ENCODE measurements at regions not wholly inside any gene's neighbourhood (a gene's known extent, or its start where the extent isn't known, plus 50 kb on each side); places are given as distances from the start of the nearest gene placed in this dataset.

DNA sequence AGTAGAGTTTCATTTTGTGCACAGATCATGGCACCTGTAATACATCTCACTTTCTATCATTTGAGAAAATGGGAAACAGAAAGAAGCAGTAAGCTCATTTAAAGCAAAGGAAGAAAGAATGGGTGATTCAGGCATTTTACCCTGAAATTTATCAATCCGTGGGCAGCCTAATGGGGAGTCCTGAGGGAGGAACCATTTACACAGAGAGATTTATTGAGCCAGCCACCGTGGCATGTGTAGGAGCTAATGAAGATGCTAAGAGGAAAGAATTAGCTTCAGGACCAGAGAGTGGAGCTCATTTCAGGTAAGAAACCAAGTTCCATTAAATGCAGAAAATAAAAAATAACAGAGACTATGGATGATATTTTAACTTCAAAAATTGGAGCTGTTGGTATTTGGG lies 443.4 kb upstream of the COBL start:
- no peak for DNase-seq

DNA sequence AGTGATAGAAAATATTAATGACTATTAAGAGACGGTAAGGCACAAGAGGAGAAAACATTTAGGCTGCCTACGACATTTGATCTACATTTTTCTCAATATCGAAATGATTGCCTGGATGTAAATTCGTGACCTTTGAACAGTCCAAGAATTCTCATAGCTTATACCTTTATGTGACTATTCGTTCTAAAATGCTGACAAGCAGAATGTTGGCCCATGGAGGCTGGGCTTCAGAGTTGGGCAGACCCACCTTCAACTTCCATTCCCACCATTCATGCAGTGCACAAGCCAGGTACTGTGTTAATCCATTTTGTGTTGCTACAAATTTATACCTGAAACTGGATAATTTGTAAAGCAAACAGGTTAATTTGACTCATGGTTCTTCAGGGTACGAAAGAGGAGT lies 441.4 kb upstream of the COBL start:
- no peak for DNase-seq

DNA sequence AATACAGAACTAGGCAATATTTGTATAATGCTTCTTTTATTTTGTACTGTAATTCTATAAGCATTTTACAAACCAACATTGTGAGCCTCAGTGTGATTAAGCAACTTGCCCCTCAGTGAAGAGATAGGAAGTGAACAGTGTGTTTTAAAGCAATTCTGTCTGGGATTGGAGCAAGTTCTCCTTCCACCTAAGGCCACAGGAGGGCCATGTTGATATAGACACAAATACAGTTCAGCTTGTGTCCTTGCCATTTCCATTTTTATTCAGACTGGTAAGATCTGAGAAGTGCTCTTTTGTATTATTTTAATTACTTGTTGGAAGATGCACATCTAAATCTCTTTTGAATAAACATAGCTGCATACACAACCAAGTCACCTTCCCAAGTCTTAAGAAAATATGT lies 416.3 kb upstream of the COBL start:
- no peak for DNase-seq

DNA sequence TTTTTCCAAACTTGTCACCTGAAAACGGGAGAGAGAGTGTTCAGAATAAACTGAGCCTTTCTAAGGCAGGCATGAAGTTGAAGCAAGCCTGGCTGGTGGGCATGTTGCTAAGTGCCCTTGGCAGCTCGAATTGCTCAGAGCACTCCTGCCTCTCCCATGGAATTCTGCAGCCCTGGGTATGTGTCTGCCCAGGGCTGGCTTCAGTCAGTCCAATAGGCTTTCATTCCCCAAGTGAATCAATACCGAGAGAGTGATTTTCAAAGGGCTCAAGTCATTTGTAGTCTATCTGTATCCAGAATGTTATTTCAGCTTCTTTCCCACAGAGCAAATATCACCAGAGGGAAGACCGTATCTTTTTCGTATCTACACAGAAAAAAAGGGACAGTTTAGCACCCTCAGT lies 415.5 kb upstream of the COBL start:
- no peak for DNase-seq

DNA sequence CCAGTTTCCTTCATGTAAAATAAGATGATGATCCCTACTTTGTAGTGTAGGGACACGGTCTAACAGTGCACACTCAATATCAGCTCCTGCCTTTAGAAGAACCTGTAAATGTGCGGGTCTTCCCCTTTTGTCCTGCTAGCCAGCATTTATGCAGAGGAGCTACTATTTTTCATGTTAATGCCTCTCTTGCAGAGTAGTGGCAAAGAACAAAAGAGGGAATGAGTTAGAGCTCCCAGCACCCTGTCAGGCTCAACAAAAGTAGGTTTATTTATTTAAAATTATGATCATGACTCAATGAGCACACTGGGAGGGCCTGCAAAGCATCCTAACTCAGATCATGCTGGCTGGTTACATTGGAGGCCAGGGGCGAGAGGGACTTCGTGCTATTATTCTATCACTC lies 414.5 kb upstream of the COBL start:
- DNase-seq: no peak

DNA sequence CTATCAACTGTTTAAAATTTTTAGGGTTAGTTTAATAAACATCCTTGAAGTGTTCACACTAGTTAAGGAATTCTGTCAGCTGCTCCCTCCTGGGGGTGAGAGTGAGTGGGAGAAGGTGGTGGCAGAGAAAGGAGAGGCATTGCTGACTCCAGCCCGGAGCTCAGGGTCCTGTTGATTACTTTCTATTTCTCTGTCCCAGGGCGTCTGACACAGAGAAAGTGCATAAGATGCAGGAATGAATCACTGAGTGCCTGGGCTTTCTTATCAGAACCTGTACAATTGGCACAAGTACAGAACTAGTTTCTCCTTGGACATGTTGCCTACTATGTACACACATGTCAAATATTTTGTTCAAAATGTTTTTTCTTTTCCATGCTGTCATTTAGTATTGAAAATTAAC lies 410.8 kb upstream of the COBL start:
- DNase-seq: no peak

DNA sequence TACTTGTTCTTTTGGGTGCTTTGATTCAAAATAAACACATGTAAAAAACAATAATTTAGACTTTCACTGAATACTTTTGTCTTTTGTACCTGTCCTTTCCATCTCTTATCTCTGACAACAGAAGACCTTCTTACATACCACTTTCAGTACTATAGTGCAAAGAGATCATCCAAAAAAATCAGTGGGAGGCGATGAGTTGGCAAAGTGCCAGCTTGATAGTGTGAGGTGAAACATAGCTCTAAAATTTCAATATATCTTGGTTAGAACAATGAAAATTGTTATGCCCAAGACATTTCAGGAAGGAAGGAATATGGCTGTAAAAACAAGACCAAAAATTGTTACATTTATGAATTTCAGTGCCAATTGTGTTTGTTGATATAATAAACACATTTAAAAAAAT lies 390.2 kb upstream of the COBL start:
- DNase-seq: no peak

DNA sequence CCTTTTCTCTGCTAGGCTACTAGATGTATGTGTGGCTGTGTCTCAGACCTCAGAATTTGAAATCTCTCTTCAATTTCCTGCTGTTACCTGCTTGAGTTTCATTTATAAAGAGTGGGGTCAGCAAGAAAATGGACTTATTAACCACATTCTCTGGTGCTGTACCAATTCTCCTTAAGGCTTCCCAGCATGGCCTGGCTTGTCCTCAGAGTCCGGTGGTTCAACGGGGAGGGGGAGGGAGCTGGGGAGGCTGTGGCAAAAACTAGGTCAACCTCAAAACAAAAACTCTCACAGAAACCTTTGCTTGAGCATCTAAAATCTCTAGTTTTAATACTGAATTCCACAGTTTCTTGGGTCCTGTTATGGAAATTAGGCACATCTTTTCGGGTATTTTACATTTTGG lies 389.1 kb upstream of the COBL start:
- no peak for DNase-seq

DNA sequence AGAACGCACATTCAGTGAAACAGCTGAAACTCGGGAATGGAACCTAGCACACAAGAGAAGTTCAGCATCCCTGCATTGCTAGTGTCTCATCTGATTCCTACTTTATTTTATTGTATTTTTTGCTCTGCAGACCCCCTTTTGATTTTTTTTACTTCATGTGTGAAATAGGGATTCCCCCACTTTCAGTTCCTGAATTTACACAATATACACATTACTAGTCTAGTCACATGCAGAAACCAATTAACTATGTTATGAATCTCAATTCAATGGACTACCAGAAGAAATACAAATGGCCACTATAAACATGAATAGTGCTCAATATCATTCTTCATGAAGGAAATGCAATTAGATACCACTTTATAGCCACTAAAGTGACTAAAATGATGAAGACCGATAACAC lies 386.1 kb upstream of the COBL start:
- no peak for DNase-seq

DNA sequence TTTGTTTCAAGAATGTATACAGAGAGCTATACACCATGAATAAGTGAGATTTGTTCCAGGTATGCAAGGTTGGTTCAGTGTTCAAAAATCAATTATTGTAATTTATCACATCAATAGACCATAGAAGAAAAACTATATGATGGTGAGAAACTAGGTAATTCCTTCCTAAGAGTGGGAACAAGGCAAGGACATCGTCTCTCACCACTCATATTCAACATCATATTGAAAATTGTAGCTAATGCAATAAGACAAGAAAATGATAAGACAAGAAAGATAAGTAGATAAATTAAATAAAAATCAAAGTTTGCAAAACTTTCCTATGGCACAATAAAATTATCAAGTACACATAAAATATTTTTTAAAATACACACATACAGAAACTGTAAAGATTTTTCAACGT lies 385.3 kb upstream of the COBL start:
- DNase-seq: no peak

DNA sequence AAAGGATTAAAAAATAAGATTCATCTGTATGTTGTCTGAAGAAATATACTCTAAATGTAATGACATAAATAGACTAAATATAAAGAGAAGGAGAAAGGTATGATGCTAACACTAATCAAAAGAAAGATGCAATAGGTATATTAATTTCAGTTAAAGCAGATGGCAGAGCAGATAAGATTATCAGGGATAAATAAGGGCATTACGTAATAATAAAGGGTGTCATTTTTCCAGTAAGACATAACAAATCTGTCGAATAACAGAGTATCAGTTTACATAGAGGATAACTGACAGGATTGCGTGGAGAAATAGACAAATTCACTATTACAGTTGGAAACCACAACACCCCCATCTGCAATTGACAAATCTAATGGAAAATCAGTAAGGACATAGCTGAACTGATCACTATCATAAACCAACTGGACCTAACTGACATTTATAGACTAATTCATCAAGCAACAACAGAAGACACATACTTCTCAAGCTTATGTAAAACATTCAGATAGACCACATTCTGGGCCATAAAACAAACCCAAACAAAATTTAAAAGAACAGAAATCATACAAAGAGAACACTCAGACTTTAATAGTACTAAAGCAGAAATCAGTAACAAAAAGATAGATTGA lies 384.1 kb upstream of the COBL start:
- no peak for DNase-seq

DNA sequence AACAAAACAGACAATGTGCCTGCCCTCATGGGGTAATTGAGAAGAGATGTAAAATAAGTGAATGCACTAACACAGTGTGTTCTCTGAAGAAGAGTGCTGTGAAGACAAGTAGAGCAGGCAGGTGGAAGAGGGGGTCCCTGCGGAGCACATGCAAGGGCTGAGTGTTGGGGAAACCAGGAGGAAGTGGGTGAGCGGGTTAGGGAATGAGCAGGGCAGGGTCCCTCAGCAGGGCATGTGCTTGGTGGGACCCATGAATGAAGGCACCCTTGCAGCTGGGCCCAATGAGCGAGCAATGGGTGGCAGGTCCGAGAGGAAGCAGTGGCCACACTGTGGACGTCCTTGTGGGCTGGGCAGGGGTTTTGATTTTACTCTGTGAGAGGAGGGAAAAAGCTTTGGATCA lies 376.6 kb upstream of the COBL start:
- DNase-seq: no peak

DNA sequence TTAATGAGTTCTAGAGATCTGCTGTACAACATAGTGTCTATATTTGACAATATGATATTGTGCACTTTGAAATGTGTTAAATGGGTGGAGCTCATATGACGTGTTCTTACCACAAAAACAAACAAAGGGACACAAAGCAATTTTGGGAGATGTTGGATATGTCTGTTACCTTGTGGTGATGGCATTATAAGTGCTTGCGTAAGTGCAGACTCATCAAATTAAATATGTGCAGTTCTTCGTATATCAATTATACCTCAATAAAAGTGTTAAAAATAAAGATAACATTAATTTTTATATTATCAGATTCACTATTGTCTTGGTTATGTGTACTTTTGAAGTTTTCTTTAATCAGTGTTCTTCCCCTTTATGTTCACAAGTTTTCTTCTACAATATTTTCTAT lies 372.9 kb upstream of the COBL start:
- no peak for DNase-seq

DNA sequence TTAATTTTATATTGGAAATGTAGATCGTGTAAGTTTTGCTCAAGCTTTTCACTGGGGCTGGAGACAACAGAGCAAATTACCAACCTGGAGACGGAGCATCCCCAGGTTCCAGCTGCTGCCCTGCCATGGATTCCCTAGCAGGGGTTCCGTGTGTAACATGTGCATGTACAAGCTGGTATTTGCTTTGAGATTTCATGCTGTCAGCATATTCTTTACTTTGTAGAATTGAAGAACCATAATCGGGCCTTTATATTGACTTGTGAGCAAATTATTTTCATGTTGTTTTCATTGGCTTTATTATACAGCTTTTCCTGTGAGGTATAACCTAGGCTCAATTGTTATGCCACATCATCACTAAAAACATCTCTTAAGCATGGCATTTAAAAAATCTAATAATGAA lies 369.2 kb upstream of the COBL start:
- DNase-seq: no peak

DNA sequence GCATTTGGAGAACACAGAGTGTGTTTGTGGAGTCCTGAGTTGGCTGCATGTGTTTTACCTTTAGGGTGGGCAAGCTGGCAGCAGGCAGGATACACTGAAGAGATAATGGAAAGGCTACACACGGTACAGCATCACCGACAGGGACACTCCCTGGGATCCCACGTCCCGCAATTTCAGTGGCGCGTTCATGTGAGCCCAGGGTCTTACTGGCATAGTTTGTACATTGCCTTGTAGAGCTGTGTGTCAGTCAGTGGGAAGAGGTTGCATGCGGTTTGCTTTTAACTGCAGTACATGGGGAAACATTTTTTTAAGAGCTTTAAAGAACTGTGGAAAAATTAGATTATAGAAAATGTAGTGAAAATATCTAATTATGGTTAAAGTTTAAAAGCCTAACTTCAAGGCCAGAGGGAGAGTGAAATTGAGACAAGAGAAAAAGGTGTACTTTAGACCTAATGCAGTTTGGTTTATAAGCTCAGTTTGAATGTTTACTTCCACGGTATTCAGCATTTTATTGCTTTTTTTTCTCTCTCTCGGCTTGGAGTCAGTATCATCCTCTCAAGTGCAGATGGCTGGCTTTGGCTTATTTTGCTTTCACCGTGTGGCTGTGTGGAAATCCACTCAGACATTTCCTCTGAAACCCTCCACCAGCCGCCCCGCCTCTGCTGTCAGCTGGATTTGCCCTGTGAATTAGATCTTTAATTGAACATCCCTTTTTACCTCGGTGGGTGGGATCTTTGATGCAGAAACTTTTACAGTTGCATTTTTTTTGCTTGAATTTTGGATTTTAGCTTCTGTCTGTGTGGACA lies 364.2 kb upstream of the COBL start:
- no peak for DNase-seq

DNA sequence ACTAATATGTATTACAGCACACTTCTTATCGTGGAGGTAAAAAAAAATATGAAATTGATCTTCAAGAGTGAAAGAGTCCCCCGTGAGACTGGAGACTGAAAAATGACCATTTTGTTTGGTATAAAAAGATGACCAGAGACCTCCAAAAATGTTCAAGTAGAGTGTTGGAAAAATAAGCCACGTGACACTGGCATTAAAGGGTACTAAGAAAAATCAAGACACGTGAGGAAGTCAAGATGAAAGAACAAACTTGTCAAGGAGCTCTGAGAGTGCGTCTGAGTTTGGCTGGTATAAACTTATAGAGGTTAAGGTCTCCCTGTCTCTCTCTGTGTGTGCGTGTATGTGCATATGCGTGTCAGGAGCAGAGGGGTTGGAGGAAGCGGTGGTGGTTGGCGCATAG lies 362.7 kb upstream of the COBL start:
- no peak for DNase-seq

DNA sequence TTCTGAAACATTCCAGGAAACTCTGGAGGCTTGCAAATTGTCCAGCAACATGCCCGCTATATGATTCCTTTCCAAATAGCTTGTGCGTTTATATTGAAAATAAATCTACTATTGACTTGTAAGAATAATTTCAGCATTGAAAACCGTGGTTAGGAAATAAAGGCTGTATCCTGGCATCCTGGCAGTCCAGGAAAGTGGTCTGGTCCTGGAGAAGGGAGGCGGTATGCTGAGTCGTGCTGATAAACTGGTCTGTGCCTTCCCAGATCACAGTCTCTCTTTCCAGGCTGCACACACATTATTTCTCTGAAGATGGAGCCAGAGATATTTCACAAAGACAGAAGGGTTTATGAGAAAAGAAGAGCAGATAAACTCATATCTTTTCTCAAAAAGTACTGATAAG lies 350.1 kb upstream of the COBL start:
- no peak for DNase-seq

DNA sequence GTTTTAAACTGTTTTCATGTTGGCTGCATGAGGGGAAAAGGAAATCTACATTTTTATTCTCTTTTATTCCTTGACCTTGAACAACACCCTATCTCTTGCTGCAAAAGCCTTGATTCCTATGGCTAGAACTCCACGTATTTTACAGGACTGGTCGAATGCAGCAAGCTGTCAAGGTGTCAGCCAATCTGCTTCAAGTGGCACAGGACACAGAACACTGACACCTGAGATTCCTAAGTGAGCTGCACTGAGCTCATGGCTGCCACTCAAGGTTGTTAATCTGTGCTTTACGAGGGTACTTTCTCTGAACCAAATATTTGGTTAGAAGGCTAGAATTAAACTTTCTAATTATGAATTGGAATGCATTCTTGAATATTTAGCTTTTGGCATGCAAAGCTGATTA lies 349.7 kb upstream of the COBL start:
- no peak for DNase-seq

DNA sequence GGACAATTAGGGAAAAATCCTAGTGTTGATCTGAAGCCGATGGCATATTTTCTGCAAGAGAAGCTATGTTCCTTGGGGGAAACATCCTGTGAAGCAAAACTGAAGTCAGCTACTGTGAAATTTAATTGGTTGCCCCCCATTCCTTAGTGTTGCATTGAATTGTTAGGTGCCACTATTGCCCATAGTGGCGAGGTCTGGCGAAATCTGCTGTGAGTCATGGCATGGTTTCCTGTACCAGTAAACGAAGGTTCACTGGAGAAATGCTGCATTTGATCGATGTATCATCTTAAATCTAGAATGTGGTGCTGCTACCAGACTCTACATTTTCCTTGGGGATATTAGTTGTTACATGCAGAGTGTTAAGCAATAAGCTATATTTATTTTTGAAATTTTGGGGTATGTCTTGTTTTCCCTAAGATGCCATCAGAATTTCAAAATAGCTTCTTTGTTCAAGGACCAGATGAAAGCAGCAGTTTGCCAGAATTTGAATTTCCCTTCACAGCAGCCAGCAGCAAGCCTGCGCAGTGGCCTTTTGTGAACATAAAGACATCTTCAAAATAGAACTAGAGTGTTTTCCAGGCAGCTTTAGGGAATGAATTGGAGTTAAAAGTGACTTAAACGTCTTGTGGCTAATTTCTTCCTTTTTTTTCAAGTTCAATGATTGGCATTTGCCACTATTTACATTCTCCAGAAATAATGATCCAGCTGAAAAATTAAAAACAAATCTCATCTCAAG lies 348.6 kb upstream of the COBL start:
- no peak for DNase-seq

DNA sequence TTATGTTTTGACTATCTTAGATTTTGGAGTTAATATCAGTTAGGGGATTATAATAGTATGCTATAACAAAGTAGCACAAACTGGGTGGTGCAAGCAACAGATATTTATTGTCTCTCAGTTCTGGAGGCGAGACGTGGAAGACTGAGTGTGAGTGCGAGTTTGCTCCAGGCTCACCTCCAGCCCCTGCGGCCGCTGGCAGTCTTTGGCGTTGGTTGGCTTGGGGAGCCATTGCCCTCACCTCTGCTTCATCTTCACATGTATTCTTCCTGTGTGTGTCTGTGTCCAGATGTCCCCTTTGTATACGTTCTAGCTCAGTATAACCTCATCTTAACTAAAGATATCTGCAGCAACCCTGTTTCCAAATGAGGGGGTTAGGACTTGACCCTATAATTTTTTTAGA lies 343.9 kb upstream of the COBL start:
- no peak for DNase-seq

DNA sequence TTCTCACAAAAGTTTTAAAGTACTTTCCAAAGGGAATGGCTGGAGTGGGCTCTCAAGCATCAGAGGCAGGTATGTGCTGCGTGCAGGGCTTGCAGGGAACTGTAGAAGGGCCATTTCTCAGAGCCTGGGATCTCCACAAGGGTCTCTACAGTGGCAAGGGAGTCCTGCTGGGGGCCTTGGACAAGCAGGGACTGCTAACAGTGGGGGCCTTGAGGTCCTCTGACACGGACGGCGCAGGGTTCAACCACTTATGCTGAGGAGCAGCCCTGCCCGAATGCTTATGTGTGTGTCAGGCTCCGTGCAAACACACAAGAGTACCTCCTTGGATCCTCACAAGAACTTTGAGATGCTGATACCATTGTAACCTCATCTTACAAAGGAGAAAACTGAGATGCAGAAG lies 342.1 kb upstream of the COBL start:
- no peak for DNase-seq

DNA sequence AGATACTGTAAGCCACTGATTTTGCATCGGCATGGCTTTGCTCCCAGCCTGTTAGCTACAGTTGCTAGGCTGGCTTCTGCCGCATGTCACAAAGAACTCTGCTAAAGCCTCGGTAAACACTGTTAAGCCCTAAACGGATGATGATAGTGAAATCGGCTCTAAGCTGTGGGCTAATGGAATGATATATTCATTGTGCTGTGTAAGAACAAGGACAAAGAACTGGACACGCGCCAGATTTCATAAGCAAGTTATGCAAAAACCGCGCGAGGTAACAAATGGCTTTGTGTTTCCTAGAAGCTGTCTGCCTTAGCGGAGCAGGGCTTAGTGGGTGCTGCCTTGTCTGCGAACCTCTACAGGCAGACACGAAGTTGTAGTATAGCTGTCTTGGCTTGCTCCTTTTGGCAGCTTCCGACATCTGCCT lies 331.3 kb upstream of the COBL start:
- no peak for DNase-seq

DNA sequence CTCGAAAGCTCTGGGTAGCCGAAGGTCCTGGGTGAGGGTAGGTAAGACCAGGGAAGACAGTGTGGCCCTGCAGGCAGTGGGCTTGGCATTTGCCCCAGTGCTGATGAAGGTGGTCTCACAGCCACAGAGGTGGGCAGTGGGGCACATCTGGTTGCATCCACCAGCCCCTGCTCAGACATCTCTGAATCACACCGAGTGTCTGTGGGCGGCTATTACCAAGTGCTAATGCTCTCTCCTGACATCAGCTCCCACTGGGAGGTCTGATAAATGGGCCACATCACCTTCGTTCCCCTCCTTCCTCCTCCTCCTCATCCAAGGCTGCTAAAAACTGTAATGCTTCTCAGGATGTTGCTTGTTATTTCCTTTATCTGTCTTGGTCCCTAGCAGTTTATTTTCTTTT lies 330.9 kb upstream of the COBL start:
- DNase-seq: no peak

DNA sequence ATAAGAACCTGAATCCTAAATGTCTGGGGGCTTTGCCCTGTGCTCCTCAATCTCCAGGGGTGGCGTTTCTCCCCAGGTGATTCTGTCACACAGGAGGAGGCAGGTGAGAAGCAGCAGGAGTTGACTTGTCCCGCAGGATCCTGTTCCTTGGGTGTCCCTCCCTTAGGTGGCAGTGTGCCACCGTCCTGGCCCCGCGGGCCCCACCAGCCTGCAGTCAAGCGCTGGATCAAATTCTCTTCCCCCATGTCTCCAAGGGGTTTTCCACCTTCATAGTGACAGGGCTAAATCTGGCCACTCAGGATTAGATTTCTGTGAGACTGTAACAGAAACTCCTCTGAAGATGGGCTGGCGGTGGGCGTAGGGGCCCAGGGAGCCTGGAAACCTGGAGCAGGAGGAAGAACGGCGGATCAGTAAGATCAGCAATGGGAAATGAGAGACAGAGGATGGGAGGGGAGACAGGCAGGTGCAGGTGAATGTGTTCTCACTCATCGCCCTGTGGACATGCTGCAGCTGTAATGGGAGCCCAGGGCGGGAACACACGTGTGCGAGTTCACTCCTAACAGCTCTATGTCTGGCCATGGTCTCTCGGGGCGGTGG lies 329.2 kb upstream of the COBL start:
- DNase-seq: no peak
